RWPE1 (cell line): ENCODE measurements at regions not wholly inside any gene's neighbourhood (a gene's known extent, or its start where the extent isn't known, plus 50 kb on each side); places are given as distances from the start of the nearest gene placed in this dataset.

Experiments used
- CTCF ChIA-PET: fragments of 350-600 bp; sonication (Branson Sonifier 250); formaldehyde crosslinking; extraction: SDS; loops from one replicate; lab custom pipeline; 2021; lab: Yijun Ruan, JAX
- POLR2A ChIA-PET: fragments of 400-600 bp; formaldehyde crosslinking; extraction: SDS; loops from one replicate; lab custom pipeline; 2020; ENCODE audit warnings: antibody characterized with exemption; ENCODE audit not compliant: low non-redundant PET; lab: Yijun Ruan, JAX
- DNase-seq: peaks from one replicate; pipeline ENCODE4 v3.0.0; 2012; ENCODE audit warnings: low spot score
- H3K27ac ChIP-seq: fragments of 450-650 bp; 2 replicates; pipeline ENCODE4 v1.5.1; 2017
- CTCF ChIP-seq: fragments of 450-650 bp; conservative IDR thresholded peaks from 2 replicates; pipeline ENCODE4 v1.5.1; 2017; ENCODE audit warnings: low read depth, mild to moderate bottlenecking

GRCh38 chr5:2370626-2371418 is 380.7 kb downstream of the IRX2 start:
- no peak for DNase-seq
- POLR2A ChIA-PET = no interaction called here
- no peak overlapping the region for H3K27ac ChIP-seq
- CTCF ChIA-PET = no interaction called here
- no peak for TF ChIP-seq CTCF

- TF ChIP-seq CTCF = no peak
- H3K27ac ChIP-seq = no peak overlapping the region
- ChIA-PET POLR2A (no interaction called here), CTCF (no interaction called here)
- no peak for DNase-seq
These were observed 382.3 kb downstream of the IRX2 start for GRCh38 chr5:2369178-2369577.

GRCh38 chr5:2366816-2367215 is 384.7 kb downstream of the IRX2 start:
- no peak for TF ChIP-seq CTCF
- CTCF ChIA-PET = interaction anchor here (0.6 kb wide), 1 partner anchor 210 kb away, joined by 3 read pairs; no protein-coding TSS in a partner anchor
- no peak overlapping the region for H3K27ac ChIP-seq
- POLR2A ChIA-PET = no interaction called here
- DNase-seq = no peak

- ChIA-PET POLR2A (no interaction called here), CTCF (no interaction called here)
- H3K27ac ChIP-seq = no peak overlapping the region
- DNase-seq = no peak
- no peak for TF ChIP-seq CTCF
These were observed 394.2 kb downstream of the IRX2 start for GRCh38 chr5:2357309-2357708.

- POLR2A ChIA-PET = no interaction called here
- CTCF ChIA-PET = no interaction called here
- TF ChIP-seq CTCF = no peak
- H3K27ac ChIP-seq = no peak overlapping the region
- no peak for DNase-seq
These were observed 395.6 kb downstream of the IRX2 start for GRCh38 chr5:2355859-2356258.

- TF ChIP-seq CTCF = no peak
- H3K27ac ChIP-seq = no peak overlapping the region
- DNase-seq = no peak
- ChIA-PET CTCF (no interaction called here), POLR2A (no interaction called here)
These were observed 397.5 kb downstream of the IRX2 start for GRCh38 chr5:2353871-2354440.
